ENCODE measurements at regions not wholly inside any gene's neighbourhood (a gene's known extent, or its start where the extent isn't known, plus 50 kb on each side); places are given as distances from the start of the nearest gene placed in this dataset.

DNA sequence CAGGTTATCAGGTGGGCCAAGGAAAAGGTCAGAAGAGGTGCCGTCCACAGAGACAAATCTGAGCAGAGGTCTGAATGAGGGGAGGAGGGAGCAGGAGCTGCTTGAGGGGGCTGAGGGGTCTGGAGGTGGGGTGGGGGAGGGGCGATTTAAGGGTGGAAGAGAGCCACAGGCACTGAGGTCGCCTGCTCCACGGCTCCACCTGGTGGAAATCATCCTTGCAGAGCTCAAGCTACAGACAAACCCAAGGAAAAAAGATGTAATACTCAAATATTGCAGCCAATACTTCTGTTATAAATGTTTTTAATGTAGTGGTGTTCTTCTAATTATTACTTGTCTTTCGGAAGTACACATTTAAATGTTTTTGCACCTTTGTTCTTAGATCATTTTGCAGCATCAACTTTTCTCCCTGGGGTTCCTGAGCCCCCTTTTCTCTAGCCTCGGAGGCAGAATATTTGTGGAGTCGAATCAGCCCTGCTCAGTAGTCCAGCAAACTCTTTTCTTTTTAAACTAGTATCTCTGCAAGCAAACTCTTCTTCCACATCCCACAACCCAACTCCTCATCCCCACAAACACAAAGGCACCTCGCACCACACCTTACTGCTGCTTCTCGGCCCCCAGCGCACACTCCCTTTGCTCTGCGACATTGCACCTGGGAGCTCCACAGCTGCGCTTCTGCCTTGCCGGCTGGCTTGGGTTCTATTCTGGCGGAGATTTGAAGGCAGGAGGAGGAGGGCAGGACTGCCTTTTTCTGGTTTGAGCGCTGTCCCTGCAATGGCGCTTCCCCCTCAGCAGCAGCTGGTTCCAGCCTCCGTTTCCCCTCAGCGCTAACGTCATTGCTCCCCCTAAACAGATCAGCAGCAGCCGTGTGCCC, 51.0 kb upstream of the TFAP2A start:
- peak; percentile 49; the same call in 1 of the 2 replicates for TF ChIP-seq TEAD4 (IDR thresholded peaks at IDR 0.05)
- no peak for TF ChIP-seq REST (IDR thresholded peaks at IDR 0.05; ENCODE audit: low read depth)
- TF ChIP-seq RAD21 (IDR thresholded peaks at IDR 0.05; ENCODE audit: low read depth) = peak; percentile 58
